ENCODE measurements at regions not wholly inside any gene's neighbourhood (a gene's known extent, or its start where the extent isn't known, plus 50 kb on each side); places are given as distances from the start of the nearest gene placed in this dataset.

- Histone ChIP-seq H3K9ac (ENCODE audit: low read length) (no peak overlapping the region), H3K36me3 (ENCODE audit: insufficient read depth, low read length) (no peaks in the 10 kb centered on the region), H3K9me3 (ENCODE audit: low read length) (no peaks in the 10 kb centered on the region), H3K4me2 (ENCODE audit: low read length) (no peak overlapping the region), H3K27me3 (ENCODE audit: insufficient read depth, low read length) (no peaks in the 10 kb centered on the region), H3K9me2 (ENCODE audit: low read depth, low read length) (no peaks in the 10 kb centered on the region), H3F3A (ENCODE audit: insufficient read depth, low read length) (no peaks in the 10 kb centered on the region), H2AFZ (ENCODE audit: low read length) (no peak overlapping the region), H4K20me1 (ENCODE audit: insufficient read depth, low read length) (no peaks in the 10 kb centered on the region), H3K27ac (ENCODE audit: low read depth, low read length, poor library complexity, severe bottlenecking) (no peak overlapping the region), H3K4me3 (ENCODE audit: low read depth, low read length, poor library complexity, severe bottlenecking) (no peak overlapping the region), H3K79me2 (ENCODE audit: insufficient read depth, low read length) (no peaks in the 10 kb centered on the region), H3K4me1 (ENCODE audit: insufficient read depth, low read length, severe bottlenecking) (no peaks in the 10 kb centered on the region)
- TF ChIP-seq EZH2 (IDR thresholded peaks at IDR 0.05; ENCODE audit: borderline replicate concordance, low read length) = no peak
- TF ChIP-seq, protein P1, sequence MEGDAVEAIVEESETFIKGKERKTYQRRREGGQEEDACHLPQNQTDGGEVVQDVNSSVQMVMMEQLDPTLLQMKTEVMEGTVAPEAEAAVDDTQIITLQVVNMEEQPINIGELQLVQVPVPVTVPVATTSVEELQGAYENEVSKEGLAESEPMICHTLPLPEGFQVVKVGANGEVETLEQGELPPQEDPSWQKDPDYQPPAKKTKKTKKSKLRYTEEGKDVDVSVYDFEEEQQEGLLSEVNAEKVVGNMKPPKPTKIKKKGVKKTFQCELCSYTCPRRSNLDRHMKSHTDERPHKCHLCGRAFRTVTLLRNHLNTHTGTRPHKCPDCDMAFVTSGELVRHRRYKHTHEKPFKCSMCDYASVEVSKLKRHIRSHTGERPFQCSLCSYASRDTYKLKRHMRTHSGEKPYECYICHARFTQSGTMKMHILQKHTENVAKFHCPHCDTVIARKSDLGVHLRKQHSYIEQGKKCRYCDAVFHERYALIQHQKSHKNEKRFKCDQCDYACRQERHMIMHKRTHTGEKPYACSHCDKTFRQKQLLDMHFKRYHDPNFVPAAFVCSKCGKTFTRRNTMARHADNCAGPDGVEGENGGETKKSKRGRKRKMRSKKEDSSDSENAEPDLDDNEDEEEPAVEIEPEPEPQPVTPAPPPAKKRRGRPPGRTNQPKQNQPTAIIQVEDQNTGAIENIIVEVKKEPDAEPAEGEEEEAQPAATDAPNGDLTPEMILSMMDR (IDR thresholded peaks at IDR 0.05; ENCODE audit: low read length) = no peak
Observed at GRCh38 chr2:59899692-59900091, 653.8 kb downstream of the BCL11A start.

DNA sequence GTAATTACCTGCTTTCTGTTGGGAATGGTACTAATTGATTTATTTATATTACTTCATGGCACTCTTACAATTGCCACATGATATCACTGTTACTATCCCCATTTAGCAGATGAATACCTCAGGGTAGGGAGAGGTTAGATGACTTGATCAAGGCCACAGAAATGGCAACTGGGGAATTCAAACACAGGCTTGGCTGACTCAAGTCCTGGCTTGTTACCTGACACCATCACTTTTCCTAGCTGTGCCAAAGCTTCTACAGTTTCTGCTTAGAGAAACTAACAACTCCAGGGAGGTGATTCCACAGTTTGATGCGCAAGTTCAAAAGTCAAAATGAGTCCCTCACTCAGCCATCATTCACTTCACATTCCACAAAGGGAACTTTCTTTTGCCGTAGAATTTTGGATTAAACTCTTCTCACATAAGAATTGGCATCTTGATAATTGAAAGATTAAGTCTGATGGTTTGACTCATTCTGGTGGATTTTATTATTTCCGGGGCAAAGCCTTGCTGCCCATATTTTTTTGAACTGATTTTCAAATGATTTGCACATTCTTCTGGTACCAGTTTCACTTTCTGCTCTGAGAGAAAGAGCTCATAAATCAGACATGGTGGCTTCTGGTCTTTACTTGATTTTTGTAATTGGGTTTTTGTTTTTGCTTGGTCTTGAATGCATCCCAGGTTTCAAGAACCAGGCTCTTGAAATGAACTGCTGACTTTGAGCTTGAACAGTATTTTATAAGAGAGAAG is 656.8 kb downstream of the BCL11A start:
- H4K20me1 ChIP-seq (ENCODE audit: insufficient read depth, low read length) = no peaks in the 10 kb centered on the region
- TF ChIP-seq, protein P1 (IDR thresholded peaks at IDR 0.05; ENCODE audit: low read length) = no peak
- no peak for TF ChIP-seq EZH2 (IDR thresholded peaks at IDR 0.05; ENCODE audit: borderline replicate concordance, low read length)
- H3K27me3 ChIP-seq (ENCODE audit: insufficient read depth, low read length) = no peaks in the 10 kb centered on the region
- no peak overlapping the region for H3K27ac ChIP-seq (ENCODE audit: low read depth, low read length, poor library complexity, severe bottlenecking)
- no peak overlapping the region for H3K4me2 ChIP-seq (ENCODE audit: low read length)
- no peaks in the 10 kb centered on the region for H3K9me3 ChIP-seq (ENCODE audit: low read length)
- no peaks in the 10 kb centered on the region for H3K4me1 ChIP-seq (ENCODE audit: insufficient read depth, low read length, severe bottlenecking)
- no peaks in the 10 kb centered on the region for H3K36me3 ChIP-seq (ENCODE audit: insufficient read depth, low read length)
- no peak overlapping the region for H3K9ac ChIP-seq (ENCODE audit: low read length)
- no peaks in the 10 kb centered on the region for H3F3A ChIP-seq (ENCODE audit: insufficient read depth, low read length)
- H3K4me3 ChIP-seq (ENCODE audit: low read depth, low read length, poor library complexity, severe bottlenecking) = no peak overlapping the region
- H3K9me2 ChIP-seq (ENCODE audit: low read depth, low read length) = no peaks in the 10 kb centered on the region
- H2AFZ ChIP-seq (ENCODE audit: low read length) = no peak overlapping the region
- H3K79me2 ChIP-seq (ENCODE audit: insufficient read depth, low read length) = no peaks in the 10 kb centered on the region

- no peak overlapping the region for H3K27ac ChIP-seq (ENCODE audit: low read depth, low read length, poor library complexity, severe bottlenecking)
- no peaks in the 10 kb centered on the region for H3K9me3 ChIP-seq (ENCODE audit: low read length)
- no peaks in the 10 kb centered on the region for H3K9me2 ChIP-seq (ENCODE audit: low read depth, low read length)
- peaks cover 4% of the 10 kb centered on the region for H3K4me1 ChIP-seq (ENCODE audit: insufficient read depth, low read length, severe bottlenecking)
- no peak overlapping the region for H3K4me3 ChIP-seq (ENCODE audit: low read depth, low read length, poor library complexity, severe bottlenecking)
- H3K9ac ChIP-seq (ENCODE audit: low read length) = no peak overlapping the region
- H3K79me2 ChIP-seq (ENCODE audit: insufficient read depth, low read length) = no peaks in the 10 kb centered on the region
- H3K36me3 ChIP-seq (ENCODE audit: insufficient read depth, low read length) = no peaks in the 10 kb centered on the region
- no peak overlapping the region for H2AFZ ChIP-seq (ENCODE audit: low read length)
- TF ChIP-seq, protein P1 (IDR thresholded peaks at IDR 0.05; ENCODE audit: low read length) = no peak
- TF ChIP-seq EZH2 (IDR thresholded peaks at IDR 0.05; ENCODE audit: borderline replicate concordance, low read length) = no peak
- H3F3A ChIP-seq (ENCODE audit: insufficient read depth, low read length) = no peaks in the 10 kb centered on the region
- H3K4me2 ChIP-seq (ENCODE audit: low read length) = no peak overlapping the region
- no peaks in the 10 kb centered on the region for H3K27me3 ChIP-seq (ENCODE audit: insufficient read depth, low read length)
- H4K20me1 ChIP-seq (ENCODE audit: insufficient read depth, low read length) = no peaks in the 10 kb centered on the region
Observed at GRCh38 chr2:59893612-59894011, 659.8 kb downstream of the BCL11A start.

All from OCI-LY1 (cell line).